SJCRH30 (cell line): ENCODE measurements at regions not wholly inside any gene's neighbourhood (a gene's known extent, or its start where the extent isn't known, plus 50 kb on each side); places are given as distances from the start of the nearest gene placed in this dataset.

Experiments used
- DNase-seq, 2 experiments: peaks; one replicate each; pipeline ENCODE4 v3.0.0-alpha.2; 2015 to 2020
- H3K27ac ChIP-seq: fragments of 250-450 bp; sonication (Bioruptor Pico); 2 replicates; pipeline ENCODE4 v1.5.1; 2020; ENCODE audit warnings: mild to moderate bottlenecking, moderate library complexity
- H3K27me3 ChIP-seq: fragments of 250-450 bp; sonication (Bioruptor Pico); 2 replicates; pipeline ENCODE4 v1.5.1; 2020; ENCODE audit warnings: mild to moderate bottlenecking, moderate library complexity
- H3K36me3 ChIP-seq: fragments of 250-450 bp; sonication (Bioruptor Pico); 2 replicates; pipeline ENCODE4 v1.5.1; 2020; ENCODE audit warnings: mild to moderate bottlenecking, moderate library complexity
- H3K4me1 ChIP-seq: fragments of 250-450 bp; sonication (Bioruptor Pico); 2 replicates; pipeline ENCODE4 v1.5.1; 2020; ENCODE audit warnings: mild to moderate bottlenecking, moderate library complexity
- H3K4me3 ChIP-seq: fragments of 250-450 bp; sonication (Bioruptor Pico); 2 replicates; pipeline ENCODE4 v1.5.1; 2020; ENCODE audit warnings: mild to moderate bottlenecking, moderate library complexity
- H3K9me3 ChIP-seq: fragments of 250-450 bp; sonication (Bioruptor Pico); replicated peaks from 2 replicates; pipeline ENCODE4 v1.5.1; 2020; ENCODE audit warnings: mild to moderate bottlenecking, moderate library complexity

DNA sequence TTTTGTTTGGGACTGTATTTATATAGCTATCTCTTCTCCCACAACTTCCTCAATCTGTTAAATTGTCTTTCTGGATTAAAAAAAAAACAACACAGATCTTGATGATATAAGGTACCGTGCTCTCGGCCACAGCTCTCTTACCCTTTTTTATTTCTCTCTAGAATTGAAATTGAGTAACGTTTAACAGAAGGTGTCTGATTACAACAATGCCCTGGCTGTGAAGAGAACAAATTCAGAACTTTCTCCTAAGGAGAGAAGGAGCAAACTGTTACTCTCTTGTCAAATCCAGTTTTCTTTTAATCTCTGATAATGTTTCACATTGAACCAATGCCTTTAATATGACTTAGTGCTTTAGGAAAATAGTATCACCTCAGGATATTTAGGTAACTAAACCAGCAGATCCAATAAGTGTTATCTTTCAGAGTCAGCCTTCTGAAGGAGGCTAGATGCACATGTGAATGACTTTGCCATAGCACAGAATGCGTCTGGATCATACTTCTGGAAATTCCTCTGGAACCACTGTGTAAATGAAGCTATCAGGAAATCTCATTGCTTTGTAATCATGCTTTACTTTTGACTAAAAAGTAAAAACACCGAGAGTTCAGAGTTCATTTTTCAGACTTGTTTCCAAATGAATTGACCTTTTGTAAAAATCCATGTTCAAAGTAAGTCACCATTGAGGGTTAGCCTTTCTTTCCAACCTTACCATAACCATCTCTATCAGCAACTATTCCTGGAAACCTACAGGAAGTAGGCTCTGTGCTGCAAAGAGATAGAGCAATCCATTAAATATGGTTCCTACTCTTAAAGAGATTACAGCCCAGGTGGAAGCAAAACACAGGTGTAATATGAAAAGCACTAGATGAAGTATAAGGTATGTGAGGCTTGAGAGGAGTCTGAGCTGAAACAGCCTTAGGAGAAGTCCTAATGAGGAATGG lies 147.0 kb upstream of the OSR1 start:
- Histone ChIP-seq H3K9me3 (no peaks in the 10 kb centered on the region), H3K4me3 (no peak overlapping the region), H3K4me1 (no peaks in the 10 kb centered on the region), H3K36me3 (no peaks in the 10 kb centered on the region), H3K27me3 (no peaks in the 10 kb centered on the region; the same call in 1 of the 2 replicates), H3K27ac (no peak overlapping the region)
- DNase-seq: no peak

- Histone ChIP-seq H3K27ac (no peak overlapping the region), H3K27me3 (peaks cover 3% of the 10 kb centered on the region; the same call in 1 of the 2 replicates), H3K4me3 (no peak overlapping the region), H3K36me3 (no peaks in the 10 kb centered on the region), H3K9me3 (no peaks in the 10 kb centered on the region), H3K4me1 (no peaks in the 10 kb centered on the region)
- DNase-seq: no peak
Observed at GRCh38 chr2:19504400-19505198, 146.2 kb upstream of the OSR1 start.

GRCh38 chr2:19503915-19504314 lies 145.5 kb upstream of the OSR1 start:
- H3K9me3 ChIP-seq: no peaks in the 10 kb centered on the region
- peaks cover 3% of the 10 kb centered on the region; the same call in 1 of the 2 replicates for H3K27me3 ChIP-seq
- H3K27ac ChIP-seq: no peak overlapping the region
- no peak overlapping the region for H3K4me3 ChIP-seq
- no peaks in the 10 kb centered on the region for H3K4me1 ChIP-seq
- no peaks in the 10 kb centered on the region for H3K36me3 ChIP-seq
- no peak for DNase-seq

DNA sequence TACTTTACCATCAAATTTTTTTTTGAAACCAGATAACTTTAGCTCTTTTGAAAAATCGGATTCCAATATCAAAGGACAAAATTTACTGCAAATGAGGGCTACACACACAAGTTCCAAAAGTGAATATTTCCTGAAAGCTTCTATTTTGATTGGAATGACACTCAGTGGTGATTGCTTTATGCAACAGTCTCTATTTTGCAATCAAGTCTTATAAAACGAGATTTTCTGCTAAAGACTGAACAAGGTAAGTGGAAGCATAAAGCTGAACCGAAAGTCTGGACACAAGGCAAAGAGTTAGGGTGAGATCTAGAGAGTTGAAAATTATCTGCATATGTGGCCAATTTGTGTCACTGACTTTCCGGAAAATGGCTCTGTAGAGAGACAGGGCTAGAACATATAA lies 145.0 kb upstream of the OSR1 start:
- DNase-seq: no peak
- Histone ChIP-seq H3K9me3 (no peaks in the 10 kb centered on the region), H3K4me1 (no peaks in the 10 kb centered on the region)

GRCh38 chr2:19500126-19500525 lies 141.7 kb upstream of the OSR1 start:
- Histone ChIP-seq H3K4me3 (no peak overlapping the region), H3K36me3 (no peaks in the 10 kb centered on the region), H3K4me1 (no peaks in the 10 kb centered on the region), H3K9me3 (no peaks in the 10 kb centered on the region), H3K27ac (no peak overlapping the region), H3K27me3 (0 out of 2 replicates have a peak, but pooled peaks cover 3% of the 10 kb centered on the region)
- no peak for DNase-seq

More for the DNA sequence above, 145.0 kb upstream of the OSR1 start:
- H3K36me3 ChIP-seq: no peaks in the 10 kb centered on the region
- H3K27me3 ChIP-seq: peaks cover 3% of the 10 kb centered on the region; the same call in 1 of the 2 replicates
- H3K4me3 ChIP-seq: no peak overlapping the region
- no peak overlapping the region for H3K27ac ChIP-seq

- Histone ChIP-seq H3K4me3 (no peak overlapping the region), H3K27me3 (peaks cover 11% of the 10 kb centered on the region; the same call in 1 of the 2 replicates), H3K9me3 (no peaks in the 10 kb centered on the region), H3K27ac (no peak overlapping the region), H3K4me1 (no peaks in the 10 kb centered on the region), H3K36me3 (no peaks in the 10 kb centered on the region)
- DNase-seq: no peak
Observed at GRCh38 chr2:19496646-19497045, 138.2 kb upstream of the OSR1 start.

DNA sequence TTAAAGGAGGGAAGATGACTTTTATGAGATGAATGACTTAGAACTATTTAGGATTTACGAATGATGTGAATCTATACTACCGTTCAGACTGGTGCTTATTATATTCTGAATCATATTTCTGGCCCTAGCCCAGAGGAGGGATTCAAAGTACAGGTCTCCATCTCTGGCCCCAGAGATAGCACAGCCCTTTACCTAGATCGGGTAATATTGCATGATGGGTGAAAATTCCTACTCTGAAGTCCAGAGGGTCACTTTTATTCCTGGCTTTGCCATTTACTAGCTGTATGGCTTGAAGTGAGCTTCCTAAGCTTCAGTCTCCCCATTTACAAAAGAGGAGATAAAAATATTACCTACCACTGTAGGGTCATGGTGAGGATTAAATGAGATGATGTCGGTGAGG lies 135.8 kb upstream of the OSR1 start:
- Histone ChIP-seq H3K36me3 (no peaks in the 10 kb centered on the region), H3K4me1 (no peaks in the 10 kb centered on the region), H3K27me3 (peaks cover 10% of the 10 kb centered on the region; the same call in 1 of the 2 replicates), H3K9me3 (no peaks in the 10 kb centered on the region), H3K4me3 (no peak overlapping the region), H3K27ac (no peak overlapping the region)
- no peak for DNase-seq

DNA sequence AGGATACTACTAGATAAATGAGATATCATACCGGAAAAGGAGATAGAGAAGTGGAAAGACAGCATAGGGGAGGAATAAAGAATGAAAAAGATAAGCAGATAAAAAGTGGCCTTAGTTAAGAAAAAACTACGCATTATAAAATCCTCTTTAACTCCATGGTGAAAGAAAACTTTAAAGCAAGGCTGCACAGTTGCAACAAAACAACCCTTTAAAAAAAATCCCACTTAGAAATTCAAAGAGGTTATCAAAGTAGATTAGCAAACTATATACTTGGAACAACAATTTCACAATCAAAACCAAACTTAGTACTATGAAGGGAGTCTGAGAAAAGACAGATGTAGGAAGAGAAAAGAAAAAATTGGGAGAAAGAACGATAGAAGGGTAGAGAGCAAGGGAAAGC lies 133.4 kb upstream of the OSR1 start:
- Histone ChIP-seq H3K27ac (no peak overlapping the region), H3K4me1 (no peaks in the 10 kb centered on the region), H3K27me3 (peaks cover 10% of the 10 kb centered on the region; the same call in 1 of the 2 replicates)

DNA sequence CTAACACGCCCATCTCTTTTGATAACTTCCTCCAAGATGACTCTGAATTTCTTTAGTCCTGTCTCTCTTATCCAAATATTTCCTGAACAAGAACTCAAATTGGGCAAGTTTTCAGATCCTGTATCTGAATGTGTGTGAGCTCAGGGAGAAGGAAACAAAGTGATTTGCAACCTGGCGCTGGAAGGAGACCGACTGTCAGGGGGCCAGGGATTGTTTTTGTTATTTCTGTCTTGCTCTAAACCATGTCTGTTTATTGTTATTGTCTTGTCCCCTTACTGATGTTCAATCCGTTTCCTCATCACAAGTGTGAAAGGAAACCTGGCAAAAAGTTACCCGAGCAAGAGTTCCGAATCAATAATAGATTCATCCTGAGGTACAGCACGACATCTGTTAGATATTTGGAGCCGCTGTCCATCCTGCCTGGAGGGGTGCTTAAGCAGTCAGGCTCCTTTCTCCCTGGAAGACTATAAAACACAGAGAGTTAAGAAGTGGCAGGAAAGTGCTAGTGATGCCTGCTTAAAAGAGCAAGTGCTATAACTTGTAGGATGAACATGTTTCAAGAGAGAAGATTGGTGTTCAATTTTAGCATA lies 132.5 kb upstream of the OSR1 start:
- Histone ChIP-seq H3K9me3 (no peaks in the 10 kb centered on the region), H3K36me3 (no peaks in the 10 kb centered on the region), H3K4me3 (no peak overlapping the region), H3K4me1 (no peaks in the 10 kb centered on the region), H3K27ac (no peak overlapping the region), H3K27me3 (peaks cover 10% of the 10 kb centered on the region; the same call in 1 of the 2 replicates)
- DNase-seq: no peak

More for the DNA sequence above, 133.4 kb upstream of the OSR1 start:
- Histone ChIP-seq H3K4me3 (no peak overlapping the region), H3K36me3 (no peaks in the 10 kb centered on the region), H3K9me3 (no peaks in the 10 kb centered on the region)
- DNase-seq: no peak

DNA sequence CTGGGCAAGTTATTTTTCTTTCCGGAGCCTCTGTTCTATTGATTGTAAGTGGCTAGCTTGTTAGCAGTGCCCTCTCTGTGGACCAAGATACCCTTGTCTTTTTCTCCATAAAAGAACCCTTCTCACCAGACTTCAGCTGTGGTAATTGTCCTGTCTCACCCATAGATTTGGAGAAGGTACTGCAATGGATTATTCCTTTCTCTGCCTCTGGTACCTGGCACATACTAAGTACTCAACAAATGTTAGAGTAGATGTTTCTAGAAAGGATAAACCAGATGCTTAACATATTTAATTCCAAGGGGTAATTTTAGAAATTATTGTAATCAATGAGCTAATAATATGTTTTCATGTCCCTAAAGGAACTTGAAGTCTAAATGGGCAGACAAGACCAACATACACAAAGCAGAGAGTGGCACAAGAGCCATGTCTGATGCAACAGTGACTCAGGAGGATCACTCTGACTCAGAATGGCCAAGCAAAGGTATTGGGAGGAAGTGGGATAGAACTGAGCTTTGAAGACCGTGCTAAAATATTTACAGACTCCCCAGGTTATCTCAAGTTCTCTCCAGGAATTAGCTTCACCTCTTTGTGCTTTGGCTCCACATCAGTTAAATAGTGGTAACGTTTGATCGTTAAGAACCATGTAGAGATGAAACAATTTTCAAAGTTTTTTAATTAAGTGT lies 129.7 kb upstream of the OSR1 start:
- DNase-seq: no peak
- Histone ChIP-seq H3K36me3 (no peaks in the 10 kb centered on the region), H3K27ac (no peak overlapping the region), H3K27me3 (0 out of 2 replicates have a peak, but pooled peaks cover 10% of the 10 kb centered on the region), H3K9me3 (no peaks in the 10 kb centered on the region), H3K4me1 (no peaks in the 10 kb centered on the region), H3K4me3 (no peak overlapping the region)

DNA sequence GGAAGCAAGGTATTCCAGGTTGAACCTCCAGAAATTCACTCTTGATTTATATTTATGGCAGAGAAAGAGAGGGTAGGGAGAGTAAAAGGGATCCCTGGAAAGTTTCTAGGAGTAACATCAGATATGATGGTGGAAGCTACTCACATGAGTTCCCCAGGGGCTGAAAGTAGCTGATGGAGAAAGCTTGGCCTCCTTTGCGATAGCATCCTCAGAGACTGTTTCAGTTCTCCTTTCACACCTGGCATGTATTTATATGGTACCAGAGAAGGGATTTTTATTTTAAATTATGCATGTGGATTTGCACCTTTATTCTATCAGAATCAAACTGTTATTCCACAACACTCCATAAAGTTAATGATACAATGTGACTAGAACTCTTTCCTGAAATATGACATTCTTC lies 126.3 kb upstream of the OSR1 start:
- no peaks in the 10 kb centered on the region for H3K36me3 ChIP-seq
- no peaks in the 10 kb centered on the region for H3K9me3 ChIP-seq
- H3K4me3 ChIP-seq: no peak overlapping the region
- no peak for DNase-seq
- H3K27ac ChIP-seq: no peak overlapping the region
- H3K4me1 ChIP-seq: no peaks in the 10 kb centered on the region
- H3K27me3 ChIP-seq: no peaks in the 10 kb centered on the region

DNA sequence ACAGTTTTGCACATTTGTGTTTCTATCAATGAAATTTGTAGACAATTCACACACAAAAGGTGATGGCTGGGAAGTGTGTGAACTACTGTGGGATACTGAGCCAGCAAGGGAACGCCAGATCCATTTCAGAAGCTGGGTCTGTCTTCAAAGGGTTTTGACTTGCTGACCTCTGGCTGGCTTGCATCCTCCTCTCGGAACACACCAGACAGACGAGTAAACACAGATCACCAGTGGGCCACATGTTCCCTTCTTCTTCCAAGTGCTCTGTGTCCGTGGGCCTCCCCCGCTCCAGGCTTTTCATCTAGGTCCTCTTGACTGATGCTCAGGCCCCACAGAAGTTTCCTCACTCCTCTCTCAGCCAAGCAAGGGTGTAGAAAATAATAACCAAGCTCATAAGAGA lies 122.2 kb upstream of the OSR1 start:
- Histone ChIP-seq H3K4me1 (no peaks in the 10 kb centered on the region), H3K27me3 (no peaks in the 10 kb centered on the region), H3K36me3 (no peaks in the 10 kb centered on the region), H3K4me3 (no peak overlapping the region), H3K9me3 (no peaks in the 10 kb centered on the region), H3K27ac (no peak overlapping the region)
- DNase-seq: no peak

DNA sequence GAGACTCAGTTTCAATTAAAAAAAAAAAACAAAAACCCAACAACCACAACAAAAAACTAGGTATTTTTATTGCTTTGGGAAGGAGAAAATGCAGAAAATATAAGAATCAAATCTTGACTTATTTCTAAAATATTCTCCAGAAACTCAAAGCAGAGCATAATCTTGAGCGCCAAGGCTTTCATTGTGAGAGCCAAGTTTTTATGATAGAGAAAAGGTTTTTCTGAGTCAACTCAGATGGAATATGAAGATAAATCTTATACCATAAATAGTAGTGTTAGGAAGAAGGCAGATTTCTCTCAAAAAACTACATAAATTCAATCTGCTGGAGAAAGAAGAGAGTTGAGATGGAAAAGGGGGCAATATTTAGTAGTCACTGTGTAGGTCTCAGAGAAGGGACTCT lies 121.2 kb upstream of the OSR1 start:
- no peak overlapping the region for H3K27ac ChIP-seq
- H3K4me3 ChIP-seq: no peak overlapping the region
- DNase-seq: no peak
- H3K9me3 ChIP-seq: no peaks in the 10 kb centered on the region
- no peaks in the 10 kb centered on the region for H3K36me3 ChIP-seq
- H3K27me3 ChIP-seq: no peaks in the 10 kb centered on the region
- no peaks in the 10 kb centered on the region for H3K4me1 ChIP-seq

DNA sequence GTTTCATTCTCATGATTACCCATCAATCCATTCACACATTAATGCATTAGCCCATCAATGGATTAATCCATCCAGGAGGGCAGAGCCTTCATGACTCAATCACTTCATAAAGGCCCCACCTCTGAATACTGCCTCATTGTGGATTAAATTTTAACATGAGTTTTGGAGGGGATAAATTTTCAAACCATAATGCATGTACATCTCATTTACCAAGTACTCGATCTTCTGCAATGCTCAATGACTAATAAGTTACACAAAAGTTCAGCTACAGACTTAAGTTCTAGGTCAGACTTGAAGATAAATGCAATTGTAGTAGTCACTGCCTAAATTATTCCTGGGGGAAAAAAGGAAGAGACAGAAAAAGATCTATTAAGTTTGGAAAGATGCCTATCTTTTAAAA lies 120.0 kb upstream of the OSR1 start:
- Histone ChIP-seq H3K27me3 (peaks cover 6% of the 10 kb centered on the region; the same call in 1 of the 2 replicates), H3K27ac (no peak overlapping the region), H3K4me1 (no peaks in the 10 kb centered on the region), H3K9me3 (no peaks in the 10 kb centered on the region), H3K36me3 (no peaks in the 10 kb centered on the region), H3K4me3 (no peak overlapping the region)
- no peak for DNase-seq
